ENCODE measurements at regions not wholly inside any gene's neighbourhood (a gene's known extent, or its start where the extent isn't known, plus 50 kb on each side); places are given as distances from the start of the nearest gene placed in this dataset.

DNA sequence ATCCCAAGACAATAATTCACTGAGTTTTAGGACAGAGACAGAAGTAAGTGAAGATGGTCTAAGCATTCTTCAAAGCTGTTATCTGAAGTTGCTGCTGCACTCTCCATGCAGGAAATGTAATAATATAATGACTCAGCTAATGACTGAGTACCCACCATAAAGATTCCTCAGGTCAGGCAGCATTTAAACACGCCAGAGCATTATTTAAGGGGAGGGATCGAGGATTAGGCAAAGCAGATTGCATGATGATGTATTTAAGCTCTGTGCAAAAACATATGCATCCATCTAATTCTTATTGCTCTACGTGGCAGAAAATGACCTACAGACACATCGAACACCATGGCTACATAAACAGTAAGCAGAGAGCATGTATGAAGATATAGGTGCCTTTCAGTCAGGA is 216.4 kb downstream of the UNC5CL start:
- Mint-ChIP-seq H3K9me3 (peaks cover 0 to 1% of the 10 kb centered on the region in 2 donors), H3K4me3 (no peak overlapping the region), H3K4me1 (ENCODE audit: low read depth) (no peaks in the 10 kb centered on the region), H3K36me3 (ENCODE audit: insufficient read depth in 2 of 2) (no peaks in the 10 kb centered on the region), H3K27ac (no peak overlapping the region), H3K27me3 (ENCODE audit: low read depth) (peaks cover 18% of the 10 kb centered on the region)
- no peak for ATAC-seq (replicated peaks in 1 of 2)
- DNase-seq: no peak

DNA sequence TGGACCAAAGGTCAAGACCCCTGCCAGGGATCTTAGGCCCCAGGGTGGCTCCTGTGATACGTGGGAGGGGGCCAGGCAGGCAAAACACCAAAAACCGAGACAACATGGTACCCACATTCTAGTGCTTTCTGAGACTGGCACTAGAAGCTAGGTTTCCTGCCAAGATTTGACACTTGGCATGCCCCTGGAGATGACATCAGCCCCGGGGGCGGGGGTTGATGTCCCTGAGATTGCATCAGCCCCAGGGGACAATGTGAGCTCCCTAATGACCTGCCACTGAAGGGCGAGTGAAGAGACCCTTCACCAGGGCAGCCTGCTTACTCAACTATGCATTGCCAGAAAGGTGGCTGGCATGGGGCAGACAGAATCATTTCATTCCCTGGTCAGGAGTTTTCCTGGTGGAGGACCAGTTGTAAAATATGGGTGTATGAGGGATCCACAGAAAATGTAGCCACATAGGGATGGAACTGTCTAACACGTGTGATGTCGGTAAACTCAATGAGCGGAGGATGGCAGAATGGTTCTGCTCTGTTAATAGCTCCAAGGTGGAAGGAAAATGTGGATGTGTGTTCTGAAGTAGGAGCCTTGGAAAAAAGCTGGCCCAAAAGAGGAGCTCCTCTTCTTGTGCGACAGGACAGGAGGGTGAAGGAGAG is 219.7 kb downstream of the UNC5CL start:
- Mint-ChIP-seq H3K4me3 (no peak overlapping the region), H3K9me3 (peaks cover 0 to 1% of the 10 kb centered on the region in 2 donors), H3K36me3 (ENCODE audit: insufficient read depth in 2 of 2) (no peaks in the 10 kb centered on the region), H3K4me1 (ENCODE audit: low read depth) (no peaks in the 10 kb centered on the region), H3K27ac (peak overlapping the region; percentile 18), H3K27me3 (ENCODE audit: low read depth) (peaks cover 11% of the 10 kb centered on the region)
- DNase-seq (peak; percentile 38 to 53), ATAC-seq (replicated peaks in 1 of 2) (peak; percentile 57 to 59)

DNA sequence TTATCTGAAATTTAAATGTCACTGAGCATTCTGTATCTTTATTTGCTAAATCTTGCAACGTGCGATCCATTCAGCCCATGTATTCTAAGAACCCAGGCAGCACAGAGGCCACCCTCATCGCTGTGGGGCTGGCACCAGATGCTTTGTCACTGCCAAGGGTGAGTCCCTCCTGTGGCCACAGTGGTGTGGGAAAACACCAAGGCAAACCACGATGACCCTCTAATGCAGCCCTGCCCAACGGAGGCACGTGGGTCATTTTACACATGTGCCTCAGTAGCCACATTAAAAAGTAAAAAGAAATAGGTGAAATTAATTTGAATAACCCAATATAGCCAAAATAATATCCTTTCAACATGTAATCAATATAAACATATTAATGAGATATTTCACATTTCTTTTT is 221.7 kb downstream of the UNC5CL start:
- ATAC-seq (replicated peaks in 1 of 2): no peak

DNA sequence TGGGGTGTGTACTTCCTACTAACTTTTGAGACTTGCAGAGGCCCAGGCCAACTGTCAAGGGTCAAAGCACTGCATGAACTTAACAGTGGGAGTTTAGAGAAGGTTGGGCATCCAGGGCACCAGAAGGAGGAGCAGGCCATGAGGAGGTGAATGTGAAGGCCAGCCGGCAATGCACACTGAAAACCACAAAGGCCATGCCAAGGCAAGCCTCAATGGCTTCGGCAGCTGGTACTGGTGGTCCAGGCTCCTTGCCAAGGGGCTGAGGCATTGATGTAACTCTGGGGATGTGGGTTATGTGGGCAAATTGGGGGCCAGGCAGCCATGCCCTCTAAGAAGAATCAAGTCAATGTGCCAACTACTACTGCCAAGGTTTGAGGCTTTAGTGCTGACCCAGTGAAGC is 222.4 kb downstream of the UNC5CL start:
- Mint-ChIP-seq H3K27me3 (ENCODE audit: low read depth) (no peaks in the 10 kb centered on the region), H3K27ac (no peak overlapping the region), H3K4me3 (no peak overlapping the region), H3K4me1 (ENCODE audit: low read depth) (no peaks in the 10 kb centered on the region), H3K9me3 (peaks cover 0 to 1% of the 10 kb centered on the region in 2 donors), H3K36me3 (ENCODE audit: insufficient read depth in 2 of 2) (no peaks in the 10 kb centered on the region)
- DNase-seq (no peak), ATAC-seq (replicated peaks in 1 of 2) (no peak)

More for the DNA sequence above, 221.7 kb downstream of the UNC5CL start:
- Mint-ChIP-seq H3K27ac (no peak overlapping the region), H3K4me3 (no peak overlapping the region), H3K4me1 (ENCODE audit: low read depth) (no peaks in the 10 kb centered on the region), H3K9me3 (peaks cover 0 to 1% of the 10 kb centered on the region in 2 donors), H3K36me3 (ENCODE audit: insufficient read depth in 2 of 2) (no peaks in the 10 kb centered on the region), H3K27me3 (ENCODE audit: low read depth) (peaks cover 1% of the 10 kb centered on the region)
- DNase-seq: no peak

DNA sequence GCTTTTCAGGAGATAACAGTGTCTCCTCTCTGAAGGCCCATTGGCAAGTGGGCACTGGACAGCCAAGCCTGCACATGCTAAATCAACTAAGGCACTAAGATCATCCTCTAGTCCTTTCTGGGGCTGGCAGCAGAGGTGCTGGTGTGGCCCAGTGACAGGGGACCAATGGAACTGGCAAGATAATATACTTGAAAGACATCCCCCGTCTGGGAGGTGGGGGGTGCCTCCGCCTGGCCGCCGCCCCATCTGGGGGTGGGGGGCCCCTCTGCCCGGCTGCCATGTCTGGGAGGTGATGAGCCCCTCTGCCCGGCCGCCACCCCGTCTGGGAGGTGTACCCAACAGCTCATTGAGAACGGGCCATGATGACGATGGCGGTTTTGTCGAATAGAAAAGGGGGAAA is 223.3 kb downstream of the UNC5CL start:
- H3K27me3 Mint-ChIP-seq (ENCODE audit: low read depth): no peaks in the 10 kb centered on the region
- H3K36me3 Mint-ChIP-seq (ENCODE audit: insufficient read depth in 2 of 2): no peaks in the 10 kb centered on the region
- H3K4me1 Mint-ChIP-seq (ENCODE audit: low read depth): no peaks in the 10 kb centered on the region
- no peak for DNase-seq
- peaks cover 0 to 1% of the 10 kb centered on the region in 2 donors for H3K9me3 Mint-ChIP-seq
- no peak overlapping the region for H3K27ac Mint-ChIP-seq
- ATAC-seq (replicated peaks in 1 of 2): no peak
- no peak overlapping the region for H3K4me3 Mint-ChIP-seq

GRCh38 chr6:40810171-40810570 is 223.0 kb upstream of the LRFN2 start:
- no peak for DNase-seq
- Mint-ChIP-seq H3K36me3 (ENCODE audit: insufficient read depth in 2 of 2) (no peaks in the 10 kb centered on the region), H3K27ac (peak overlapping the region; percentile 51), H3K4me1 (ENCODE audit: low read depth) (no peaks in the 10 kb centered on the region), H3K4me3 (no peak overlapping the region), H3K9me3 (no peaks in the 10 kb centered on the region), H3K27me3 (ENCODE audit: low read depth) (no peaks in the 10 kb centered on the region)
- ATAC-seq (replicated peaks in 1 of 2): no peak

- Mint-ChIP-seq H3K27ac (no peak overlapping the region), H3K36me3 (ENCODE audit: insufficient read depth in 2 of 2) (no peaks in the 10 kb centered on the region), H3K4me3 (no peak overlapping the region), H3K9me3 (no peaks in the 10 kb centered on the region), H3K4me1 (ENCODE audit: low read depth) (no peaks in the 10 kb centered on the region), H3K27me3 (ENCODE audit: low read depth) (no peaks in the 10 kb centered on the region)
- no peak for DNase-seq
- peak in 1 of 2 donors; percentile 21 for ATAC-seq (replicated peaks in 1 of 2)
Observed at GRCh38 chr6:40809627-40810026, 222.5 kb upstream of the LRFN2 start.

GRCh38 chr6:40807484-40807883 is 220.3 kb upstream of the LRFN2 start:
- no peak overlapping the region for H3K27ac Mint-ChIP-seq
- H3K9me3 Mint-ChIP-seq: no peaks in the 10 kb centered on the region
- H3K36me3 Mint-ChIP-seq (ENCODE audit: insufficient read depth in 2 of 2): no peaks in the 10 kb centered on the region
- H3K27me3 Mint-ChIP-seq (ENCODE audit: low read depth): no peaks in the 10 kb centered on the region
- H3K4me1 Mint-ChIP-seq (ENCODE audit: low read depth): no peaks in the 10 kb centered on the region
- H3K4me3 Mint-ChIP-seq: no peak overlapping the region
- DNase-seq (no peak), ATAC-seq (replicated peaks in 1 of 2) (no peak)

DNA sequence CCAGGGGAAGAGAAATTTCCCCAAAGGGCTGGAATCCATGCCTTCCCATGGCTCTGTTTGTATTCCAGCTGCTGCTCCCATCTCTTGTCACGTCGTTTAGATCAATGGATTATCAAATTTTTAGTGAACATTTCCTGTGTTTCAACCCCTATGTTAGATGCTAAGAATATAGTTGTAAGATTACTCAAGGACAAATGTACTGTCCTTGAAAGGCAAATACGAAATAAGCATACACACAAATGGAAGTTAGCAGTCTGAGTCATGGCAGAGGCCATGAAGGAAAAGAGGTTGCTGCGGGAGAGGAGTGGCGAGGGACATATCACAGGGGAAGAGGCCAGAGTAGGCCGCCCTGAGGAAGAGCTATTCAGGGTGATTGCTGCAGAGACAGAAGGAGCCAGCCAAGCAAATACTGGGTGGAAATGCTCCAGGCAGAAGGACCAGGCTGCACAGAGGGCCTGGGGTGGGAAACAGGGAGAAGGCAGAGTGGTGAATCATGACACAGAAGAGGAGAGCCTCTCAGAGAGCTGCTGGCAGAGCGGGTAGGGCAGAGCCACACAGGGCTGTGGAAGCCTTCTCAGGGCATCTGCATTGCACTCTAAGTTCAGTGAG is 219.2 kb upstream of the LRFN2 start:
- DNase-seq (no peak), ATAC-seq (replicated peaks in 1 of 2) (no peak)
- H3K36me3 Mint-ChIP-seq (ENCODE audit: insufficient read depth in 2 of 2): no peaks in the 10 kb centered on the region
- no peaks in the 10 kb centered on the region for H3K9me3 Mint-ChIP-seq
- H3K27ac Mint-ChIP-seq: no peak overlapping the region
- no peaks in the 10 kb centered on the region for H3K4me1 Mint-ChIP-seq (ENCODE audit: low read depth)
- no peak overlapping the region for H3K4me3 Mint-ChIP-seq
- H3K27me3 Mint-ChIP-seq (ENCODE audit: low read depth): no peaks in the 10 kb centered on the region

DNA sequence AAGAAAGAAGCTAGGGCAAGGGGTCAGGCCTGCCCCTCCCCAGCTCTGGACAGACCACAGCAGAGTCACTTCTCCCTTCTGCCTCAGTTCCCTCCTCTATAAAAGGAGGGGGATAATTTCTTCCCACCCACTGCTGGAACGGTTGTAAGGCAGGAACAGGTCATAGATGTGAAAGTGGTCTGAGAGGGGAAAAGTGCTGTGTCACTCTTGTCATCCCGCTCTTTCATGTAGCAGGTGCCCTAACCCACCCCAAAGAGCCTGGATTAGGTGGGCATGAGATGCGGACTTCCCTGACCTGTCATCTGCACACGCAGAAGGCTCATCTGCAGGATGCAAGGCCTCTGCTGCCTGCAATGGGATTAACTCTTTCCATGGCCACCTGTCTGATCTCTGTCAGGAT is 218.2 kb upstream of the LRFN2 start:
- Mint-ChIP-seq H3K4me1 (ENCODE audit: low read depth) (no peaks in the 10 kb centered on the region), H3K9me3 (no peaks in the 10 kb centered on the region), H3K36me3 (ENCODE audit: insufficient read depth in 2 of 2) (no peaks in the 10 kb centered on the region), H3K27me3 (ENCODE audit: low read depth) (no peaks in the 10 kb centered on the region), H3K27ac (no peak overlapping the region), H3K4me3 (no peak overlapping the region)
- no peak for DNase-seq
- ATAC-seq (replicated peaks in 1 of 2): no peak

- H3K4me3 Mint-ChIP-seq: no peak overlapping the region
- ATAC-seq (replicated peaks in 1 of 2): no peak
- no peaks in the 10 kb centered on the region for H3K9me3 Mint-ChIP-seq
- H3K36me3 Mint-ChIP-seq (ENCODE audit: insufficient read depth in 2 of 2): no peaks in the 10 kb centered on the region
- no peak for DNase-seq
- no peaks in the 10 kb centered on the region for H3K27me3 Mint-ChIP-seq (ENCODE audit: low read depth)
- H3K4me1 Mint-ChIP-seq (ENCODE audit: low read depth): no peaks in the 10 kb centered on the region
- no peak overlapping the region for H3K27ac Mint-ChIP-seq
Observed at GRCh38 chr6:40804905-40805304, 217.7 kb upstream of the LRFN2 start.

DNA sequence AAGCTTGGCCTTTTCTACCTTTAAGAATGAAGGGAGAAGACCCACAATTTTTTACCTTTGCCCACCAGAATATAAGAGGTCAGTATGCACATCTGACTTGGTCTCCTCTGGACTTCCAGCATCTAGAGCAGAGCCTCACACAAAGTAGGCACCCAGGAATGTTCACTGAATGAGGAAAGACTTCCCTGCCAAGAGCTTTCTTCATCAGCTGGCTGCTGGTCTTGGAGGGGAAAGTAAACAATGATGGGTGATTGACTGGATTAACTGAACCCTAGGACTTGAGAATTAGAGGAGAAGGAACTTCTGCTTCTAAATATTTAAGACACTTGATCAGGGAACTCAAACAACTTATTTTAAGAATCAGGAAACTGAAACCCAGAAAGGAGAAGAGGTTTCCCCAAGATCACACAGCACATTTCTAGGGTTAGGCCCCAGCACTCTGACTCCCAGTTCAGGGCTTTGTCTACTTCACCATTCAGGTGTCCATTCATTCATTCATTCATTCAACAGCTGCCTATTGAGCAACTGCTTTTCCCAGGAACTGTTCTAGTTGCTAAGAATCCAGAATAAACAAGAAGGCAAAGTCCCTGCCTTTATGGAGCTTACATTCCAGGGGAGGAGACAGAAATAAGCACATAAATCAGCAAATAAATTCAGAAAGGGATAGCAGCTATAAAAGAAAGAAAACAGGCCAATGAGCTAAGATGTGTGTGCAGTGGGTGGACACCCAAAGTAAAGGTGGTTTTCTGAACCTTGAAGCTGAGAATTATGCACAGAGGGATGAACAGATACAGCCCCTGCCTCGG is 216.9 kb upstream of the LRFN2 start:
- Mint-ChIP-seq H3K27ac (no peak overlapping the region), H3K36me3 (ENCODE audit: insufficient read depth in 2 of 2) (no peaks in the 10 kb centered on the region), H3K9me3 (no peaks in the 10 kb centered on the region), H3K4me3 (no peak overlapping the region), H3K27me3 (ENCODE audit: low read depth) (no peaks in the 10 kb centered on the region), H3K4me1 (ENCODE audit: low read depth) (no peaks in the 10 kb centered on the region)
- no peak for ATAC-seq (replicated peaks in 1 of 2)
- DNase-seq: no peak

GRCh38 chr6:40802481-40802880 is 215.3 kb upstream of the LRFN2 start:
- no peak for ATAC-seq (replicated peaks in 1 of 2)
- Mint-ChIP-seq H3K27me3 (ENCODE audit: low read depth) (no peaks in the 10 kb centered on the region), H3K4me3 (no peak overlapping the region), H3K9me3 (no peaks in the 10 kb centered on the region), H3K4me1 (ENCODE audit: low read depth) (no peaks in the 10 kb centered on the region), H3K36me3 (ENCODE audit: insufficient read depth in 2 of 2) (no peaks in the 10 kb centered on the region), H3K27ac (no peak overlapping the region)
- no peak for DNase-seq
